ENCODE measurements at regions not wholly inside any gene's neighbourhood (a gene's known extent, or its start where the extent isn't known, plus 50 kb on each side); places are given as distances from the start of the nearest gene placed in this dataset.

- TF ChIP-seq CTCF (IDR thresholded peaks at IDR 0.05; ENCODE audit: low read depth, low read length, missing control alignments): no peak
- H3K4me3 ChIP-seq (replicated peaks; ENCODE audit: low read depth, low read length): no peak overlapping the region
- DNase-seq (ENCODE audit: extremely low read depth, low read depth): no peak
These were observed 165.9 kb downstream of the ACTL8 start for GRCh38 chr1:17920881-17921640.

- H3K4me3 ChIP-seq (replicated peaks; ENCODE audit: low read depth, low read length): no peak overlapping the region
- DNase-seq (ENCODE audit: extremely low read depth, low read depth): no peak
- TF ChIP-seq CTCF (IDR thresholded peaks at IDR 0.05; ENCODE audit: low read depth, low read length, missing control alignments): peak; percentile 61
These were observed 167.7 kb downstream of the ACTL8 start for GRCh38 chr1:17922833-17923232.

- DNase-seq (ENCODE audit: extremely low read depth, low read depth): no peak
- H3K4me3 ChIP-seq (replicated peaks; ENCODE audit: low read depth, low read length): no peak overlapping the region
- no peak for TF ChIP-seq CTCF (IDR thresholded peaks at IDR 0.05; ENCODE audit: low read depth, low read length, missing control alignments)
These were observed 168.5 kb downstream of the ACTL8 start for GRCh38 chr1:17923666-17924065.

- no peak overlapping the region for H3K4me3 ChIP-seq (replicated peaks; ENCODE audit: low read depth, low read length)
- no peak for TF ChIP-seq CTCF (IDR thresholded peaks at IDR 0.05; ENCODE audit: low read depth, low read length, missing control alignments)
These were observed 169.4 kb downstream of the ACTL8 start for GRCh38 chr1:17924578-17924977.

GRCh38 chr1:17925290-17926237 is 170.4 kb downstream of the ACTL8 start:
- TF ChIP-seq CTCF (IDR thresholded peaks at IDR 0.05; ENCODE audit: low read depth, low read length, missing control alignments): no peak
- DNase-seq (ENCODE audit: extremely low read depth, low read depth): no peak
- H3K4me3 ChIP-seq (replicated peaks; ENCODE audit: low read depth, low read length): no peak overlapping the region

More at GRCh38 chr1:17924578-17924977, 169.4 kb downstream of the ACTL8 start:
- DNase-seq (ENCODE audit: extremely low read depth, low read depth): no peak

GRCh38 chr1:17926906-17927305 is 171.8 kb downstream of the ACTL8 start:
- no peak for DNase-seq (ENCODE audit: extremely low read depth, low read depth)
- no peak overlapping the region for H3K4me3 ChIP-seq (replicated peaks; ENCODE audit: low read depth, low read length)
- TF ChIP-seq CTCF (IDR thresholded peaks at IDR 0.05; ENCODE audit: low read depth, low read length, missing control alignments): no peak
